A549 (cell line): ENCODE measurements at regions not wholly inside any gene's neighbourhood (a gene's known extent, or its start where the extent isn't known, plus 50 kb on each side); places are given as distances from the start of the nearest gene placed in this dataset.

Experiments
- ATAC-seq, 2 experiments: fragments of 200-7000 bp in 1 of 2; fragments of >200 bp in 1 of 2; cut with Nextera tagmentation in 1 of 2; cut with Tn5 transposase in 1 of 2; 3 replicates each; pipeline versions ENCODE4 v1.8.0 to v1.9.1; 2018 to 2020; ENCODE audit warnings: mild to moderate bottlenecking in 1 of 2, moderate library complexity in 1 of 2
- CTCF ChIA-PET: fragments of 300-600 bp; sonication (Branson Sonifier 250); formaldehyde crosslinking; extraction: SDS; loops from one replicate; lab custom pipeline; 2021; ENCODE audit warnings: antibody characterized with exemption, inconsistent platforms; lab: Yijun Ruan, JAX
- POLR2A ChIA-PET: fragments of 350-600 bp; formaldehyde crosslinking; extraction: SDS; loops from one replicate; lab custom pipeline; 2021; ENCODE audit warnings: antibody characterized with exemption, inconsistent platforms; lab: Yijun Ruan, JAX
- DNase-seq, 2 experiments: peaks; one replicate each; pipeline versions ENCODE4 v3.0.0 to v3.0.0-alpha.2; 2011 to 2016; ENCODE audit warnings: low read depth in 1 of 2, low spot score in 1 of 2
- FAIRE-seq: peaks from 2 replicates; lab custom pipeline; 2011; peaks lifted over from hg19 to GRCh38; lab: Jason Lieb, UNC
- H3K27ac ChIP-seq, 2 experiments: fragments of >200 bp; sonication (Bioruptor Twin); formaldehyde crosslinking; 3 replicates each; pipeline ENCODE4 v1.5.1; 2016 to 2017
- H3K4me1 ChIP-seq: fragments of >200 bp; sonication (Bioruptor Twin); formaldehyde crosslinking; 3 replicates; pipeline ENCODE4 v1.6.1; 2016
- H3K4me2 ChIP-seq: fragments of >200 bp; sonication (Bioruptor Twin); formaldehyde crosslinking; 3 replicates; pipeline ENCODE4 v1.6.1; 2016
- H3K4me3 ChIP-seq: fragments of >200 bp; sonication (Bioruptor Twin); formaldehyde crosslinking; 3 replicates; pipeline ENCODE4 v1.5.1; 2016
- H3K9me3 ChIP-seq: fragments of >200 bp; sonication (Bioruptor Twin); formaldehyde crosslinking; 3 replicates; pipeline ENCODE4 v1.6.1; 2016
- CBX2 ChIP-seq: fragments of 200-600 bp; sonication (generic); IDR thresholded peaks from 2 replicates; pipeline ENCODE4 v1.6.1; 2016; ENCODE audit warnings: low read depth, mild to moderate bottlenecking, borderline replicate concordance
- CHD4 ChIP-seq: fragments of 200-600 bp; sonication (generic); IDR thresholded peaks from 2 replicates; pipeline ENCODE4 v1.6.1; 2016; ENCODE audit warnings: antibody characterized with exemption, mild to moderate bottlenecking, borderline replicate concordance
- ESRRA ChIP-seq: fragments of 150-350 bp; IDR thresholded peaks from 2 replicates; pipeline ENCODE4 v1.6.1; 2014; ENCODE audit warnings: mild to moderate bottlenecking, low read length, borderline replicate concordance
- FOSL2 ChIP-seq, 2 experiments: fragments of 450-650 bp in 1 of 2; fragments of >200 bp in 1 of 2; sonication (Bioruptor Twin) in 1 of 2; formaldehyde crosslinking; IDR thresholded peaks; 2 replicates each; pipeline versions ENCODE4 v1.5.0 to v1.6.1; 2016 to 2020; ENCODE audit warnings: mild to moderate bottlenecking in 1 of 2, moderate library complexity in 1 of 2
- HDAC2 ChIP-seq: fragments of 200-600 bp; sonication (generic); IDR thresholded peaks from 2 replicates; pipeline ENCODE4 v1.6.1; 2016
- KDM1A ChIP-seq: fragments of 200-600 bp; sonication (generic); IDR thresholded peaks from 2 replicates; pipeline ENCODE4 v1.6.1; 2016; ENCODE audit warnings: low read depth, mild to moderate bottlenecking
- KDM5A ChIP-seq: fragments of 200-600 bp; sonication (generic); IDR thresholded peaks from 2 replicates; pipeline ENCODE4 v1.6.1; 2016; ENCODE audit warnings: antibody characterized with exemption, mild to moderate bottlenecking
- MAFK ChIP-seq: fragments of 450-650 bp; IDR thresholded peaks from 2 replicates; pipeline ENCODE4 v1.6.1; 2014; ENCODE audit not compliant: partially characterized antibody
- NPAS2 ChIP-seq: fragments of 250-450 bp; sonication (Bioruptor Pico); IDR thresholded peaks from 2 replicates; pipeline ENCODE4 v1.8.0; 2022; ENCODE audit warnings: mild to moderate bottlenecking, moderate library complexity, borderline replicate concordance
- PHF8 ChIP-seq: fragments of 200-600 bp; sonication (generic); IDR thresholded peaks from 2 replicates; pipeline ENCODE4 v1.6.1; 2016; ENCODE audit warnings: low read depth, mild to moderate bottlenecking, antibody characterized with exemption, moderate library complexity, borderline replicate concordance
- RAD21 ChIP-seq, 2 experiments: fragments of >200 bp in 1 of 2; sonication (Bioruptor Twin) in 1 of 2; formaldehyde crosslinking in 1 of 2; IDR thresholded peaks in 1 of 2; conservative IDR thresholded peaks in 1 of 2; 2 replicates in 1 of 2; 3 replicates in 1 of 2; pipeline ENCODE4 v1.6.1; 2012 to 2018; ENCODE audit warnings: inconsistent platforms in 1 of 2
- RARB ChIP-seq: fragments of 250-450 bp; sonication (Bioruptor Pico); IDR thresholded peaks from 2 replicates; pipeline ENCODE4 v1.8.0; 2021; ENCODE audit warnings: mild to moderate bottlenecking, moderate library complexity
- RFX5 ChIP-seq: fragments of 450-650 bp; IDR thresholded peaks from 2 replicates; pipeline ENCODE4 v1.7.1; 2014; ENCODE audit warnings: antibody characterized with exemption, mild to moderate bottlenecking, moderate library complexity
- RNF2 ChIP-seq: fragments of 200-600 bp; sonication (generic); IDR thresholded peaks from 2 replicates; pipeline ENCODE4 v1.6.1; 2016; ENCODE audit warnings: low read depth, mild to moderate bottlenecking, antibody characterized with exemption, moderate library complexity, borderline replicate concordance
- SMC3 ChIP-seq: fragments of >200 bp; sonication (Bioruptor Twin); formaldehyde crosslinking; IDR thresholded peaks from 3 replicates; pipeline ENCODE4 v1.6.1; 2018; ENCODE audit warnings: inconsistent platforms
- ZC3H11A ChIP-seq: fragments of 450-650 bp; IDR thresholded peaks from 2 replicates; pipeline ENCODE4 v1.6.1; 2014; ENCODE audit warnings: antibody characterized with exemption, mild to moderate bottlenecking
- ZFP36 ChIP-seq: fragments of 450-650 bp; IDR thresholded peaks from 2 replicates; pipeline ENCODE4 v1.6.1; 2014; ENCODE audit warnings: borderline replicate concordance; ENCODE audit not compliant: partially characterized antibody
- ZSCAN20 ChIP-seq: fragments of 250-450 bp; sonication (Bioruptor Pico); IDR thresholded peaks from 2 replicates; pipeline ENCODE4 v1.8.0; 2022; ENCODE audit warnings: mild to moderate bottlenecking, moderate library complexity
- WGBS: methylation state at CpG from one replicate; pipeline ENCODE4 v1.1.6; 2017; ENCODE audit errors: missing lambda C conversion rate; 5-methylcytosine and 5-hydroxymethylcytosine counted together
- TF ChIP-seq, protein P1 (sequence below): IDR thresholded peaks from 2 replicates; pipeline ENCODE4 v1.6.1; 2012
- TF ChIP-seq, protein P2 (sequence below): fragments of >200 bp; sonication (Bioruptor Twin); formaldehyde crosslinking; IDR thresholded peaks from 3 replicates; pipeline ENCODE4 v1.5.1; 2016

DNA sequence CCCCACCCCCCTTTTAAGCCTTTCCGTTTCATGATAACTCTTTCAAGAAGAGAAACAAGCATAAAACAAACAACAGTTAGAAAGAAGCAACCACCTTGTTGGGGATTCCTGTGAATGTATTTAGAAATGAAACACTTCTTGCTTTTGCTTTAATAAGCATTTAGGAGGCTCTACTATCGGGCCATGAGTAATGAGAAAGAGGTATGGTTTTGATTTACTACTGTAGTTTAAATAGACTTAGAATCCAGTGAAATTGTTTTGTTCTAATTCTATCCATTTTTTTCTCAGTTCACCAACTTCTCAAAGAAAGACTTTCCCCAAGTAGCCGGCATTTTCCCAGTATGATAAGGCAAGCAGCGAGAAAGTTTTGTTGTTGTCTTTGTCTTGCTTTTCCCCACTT, 168.7 kb upstream of the HABP2 start:
- H3K27ac ChIP-seq = 0 out of 6 replicates have a peak overlapping the region, but pooled peaks of 1 of the 2 experiments have one; percentile 34
- WGBS = 85% methylated on average over 4 of the region's 4 CpGs

DNA sequence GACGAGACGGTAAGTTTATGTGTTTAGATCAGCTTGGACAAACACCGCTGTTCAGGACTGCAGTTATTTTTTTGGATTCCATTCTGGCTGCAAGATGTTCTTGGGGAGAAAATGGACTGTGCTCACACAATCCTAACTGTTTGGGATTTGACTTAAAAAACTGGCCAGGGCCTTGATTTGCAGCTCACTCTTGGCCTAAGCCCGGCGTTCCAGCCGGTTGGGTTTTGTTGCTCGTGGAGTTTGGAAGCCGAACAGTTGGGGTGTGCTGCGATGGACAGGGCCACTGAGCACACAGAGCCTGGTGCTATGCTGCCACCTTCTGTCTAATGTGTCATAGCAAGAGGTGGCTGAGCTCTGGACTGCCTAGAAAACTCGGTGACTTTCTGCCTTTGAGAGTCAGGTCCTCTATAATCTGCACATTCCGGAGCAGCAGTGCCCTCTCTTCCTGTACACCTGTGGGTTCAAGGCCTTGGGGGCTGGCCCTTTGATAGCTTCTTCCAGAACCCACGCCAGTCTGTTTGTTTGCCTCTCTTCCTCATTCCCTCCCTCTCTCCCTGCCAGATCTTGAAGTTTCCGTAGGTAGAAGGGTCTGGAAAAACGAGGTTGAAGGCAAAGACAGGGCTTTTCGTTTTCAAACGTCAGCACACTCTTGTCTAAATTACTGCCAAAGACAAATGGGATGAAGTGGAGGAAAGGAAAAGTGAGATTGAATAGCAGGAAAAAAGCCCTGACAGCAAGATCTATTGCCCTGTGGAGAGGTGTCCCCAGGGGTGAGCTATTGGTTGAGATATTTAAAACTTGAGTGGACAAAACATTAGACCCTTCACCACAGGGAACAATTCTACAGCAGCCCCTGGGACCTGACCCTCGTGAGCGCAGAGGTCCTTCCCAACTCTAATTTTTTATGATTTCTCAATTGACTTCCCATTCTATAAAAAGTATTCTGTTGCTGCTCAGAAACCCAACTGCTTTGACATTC, 167.5 kb upstream of the HABP2 start:
- DNase-seq (peak; percentile 79 to 84), FAIRE-seq (peak; percentile 46), ATAC-seq (peak; percentile 99 to 100)
- CTCF ChIA-PET = interaction anchor here (0.6 to 4.5 kb wide), 86 partner anchors 9 to 931 kb away, joined by 3 to 69 read pairs (median 3); no protein-coding TSS in a partner anchor
- peak overlapping the region in 1 of 2 experiments; percentile 39; a peak in 3 of 6 replicates for H3K27ac ChIP-seq
- peaks cover 17% of the 10 kb centered on the region; the same call in 2 of the 3 replicates for H3K4me1 ChIP-seq
- TF ChIP-seq, protein P1, sequence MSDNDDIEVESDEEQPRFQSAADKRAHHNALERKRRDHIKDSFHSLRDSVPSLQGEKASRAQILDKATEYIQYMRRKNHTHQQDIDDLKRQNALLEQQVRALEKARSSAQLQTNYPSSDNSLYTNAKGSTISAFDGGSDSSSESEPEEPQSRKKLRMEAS = peak; percentile 43; the same call in 1 of the 2 replicates
- TF ChIP-seq ZFP36 (no peak), ZSCAN20 (CRISPR knock-in tag) (no peak), SMC3 (peak; percentile 96), CBX2 (no peak), PHF8 (no peak), RFX5 (0 out of 2 replicates have a peak, but pooled peaks have one; percentile 37), RARB (CRISPR knock-in tag) (no peak), RAD21 (conservative IDR thresholded peaks at IDR 0.05 in 1 of 2, IDR thresholded peaks at IDR 0.05 in 1 of 2) (peak; percentile 98 to 99)
- TF ChIP-seq, protein P2, sequence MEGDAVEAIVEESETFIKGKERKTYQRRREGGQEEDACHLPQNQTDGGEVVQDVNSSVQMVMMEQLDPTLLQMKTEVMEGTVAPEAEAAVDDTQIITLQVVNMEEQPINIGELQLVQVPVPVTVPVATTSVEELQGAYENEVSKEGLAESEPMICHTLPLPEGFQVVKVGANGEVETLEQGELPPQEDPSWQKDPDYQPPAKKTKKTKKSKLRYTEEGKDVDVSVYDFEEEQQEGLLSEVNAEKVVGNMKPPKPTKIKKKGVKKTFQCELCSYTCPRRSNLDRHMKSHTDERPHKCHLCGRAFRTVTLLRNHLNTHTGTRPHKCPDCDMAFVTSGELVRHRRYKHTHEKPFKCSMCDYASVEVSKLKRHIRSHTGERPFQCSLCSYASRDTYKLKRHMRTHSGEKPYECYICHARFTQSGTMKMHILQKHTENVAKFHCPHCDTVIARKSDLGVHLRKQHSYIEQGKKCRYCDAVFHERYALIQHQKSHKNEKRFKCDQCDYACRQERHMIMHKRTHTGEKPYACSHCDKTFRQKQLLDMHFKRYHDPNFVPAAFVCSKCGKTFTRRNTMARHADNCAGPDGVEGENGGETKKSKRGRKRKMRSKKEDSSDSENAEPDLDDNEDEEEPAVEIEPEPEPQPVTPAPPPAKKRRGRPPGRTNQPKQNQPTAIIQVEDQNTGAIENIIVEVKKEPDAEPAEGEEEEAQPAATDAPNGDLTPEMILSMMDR = peak; percentile 89
- 21% methylated on average over 17 of the region's 18 CpGs for WGBS
- no peaks in the 10 kb centered on the region for H3K9me3 ChIP-seq
- POLR2A ChIA-PET = interaction anchor here (0.6 kb wide), 1 partner anchor 370 kb away, joined by 3 read pairs; no protein-coding TSS in a partner anchor
- no peak overlapping the region for H3K4me3 ChIP-seq
- peak overlapping the region; percentile 58 for H3K4me2 ChIP-seq

More for the DNA sequence above, 168.7 kb upstream of the HABP2 start:
- POLR2A ChIA-PET = no interaction called here
- DNase-seq (no peak), ATAC-seq (no peak), FAIRE-seq (no peak)
- H3K4me3 ChIP-seq = no peak overlapping the region
- peaks cover 17% of the 10 kb centered on the region; the same call in 2 of the 3 replicates for H3K4me1 ChIP-seq
- H3K4me2 ChIP-seq = no peak overlapping the region
- H3K9me3 ChIP-seq = no peaks in the 10 kb centered on the region
- CTCF ChIA-PET = interaction anchor here (0.7 to 4.5 kb wide), 23 partner anchors 9 to 910 kb away, joined by 3 to 69 read pairs (median 5); no protein-coding TSS in a partner anchor
- TF ChIP-seq CHD4 = no peak
- no peak for TF ChIP-seq ZFP36
- no peak for TF ChIP-seq KDM1A
- TF ChIP-seq ZC3H11A = no peak
- TF ChIP-seq RNF2 = no peak
- no peak for TF ChIP-seq SMC3
- TF ChIP-seq FOSL2 (IDR thresholded peaks at IDR 0.05) = no peak
- no peak for TF ChIP-seq FOSL2 (CRISPR knock-in tag; IDR thresholded peaks at IDR 0.05)
- TF ChIP-seq ESRRA = no peak
- TF ChIP-seq RAD21 (conservative IDR thresholded peaks at IDR 0.05 in 1 of 2, IDR thresholded peaks at IDR 0.05 in 1 of 2) = no peak
- no peak for TF ChIP-seq MAFK
- TF ChIP-seq HDAC2 = no peak
- TF ChIP-seq RARB (CRISPR knock-in tag) = no peak
- no peak for TF ChIP-seq KDM5A
- no peak for TF ChIP-seq NPAS2 (CRISPR knock-in tag)
